SU-DHL-6 (cell line): ENCODE measurements at regions not wholly inside any gene's neighbourhood (a gene's known extent, or its start where the extent isn't known, plus 50 kb on each side); places are given as distances from the start of the nearest gene placed in this dataset.

ENCODE experiments used
- EZH2phosphoT487 ChIP-seq: fragments of 200-600 bp; sonication (generic), shearing (Covaris generic); conservative IDR thresholded peaks from 2 replicates; pipeline ENCODE4 v1.6.1; 2018; ENCODE audit warnings: mild to moderate bottlenecking, antibody characterized with exemption, low read length, moderate library complexity, mixed read lengths
- TF ChIP-seq, protein P1 (sequence below): fragments of 200-600 bp; sonication (generic); IDR thresholded peaks from one replicate; pipeline ENCODE4 v1.5.1; 2017; ENCODE audit warnings: antibody characterized with exemption, mild to moderate bottlenecking, low read length, moderate library complexity; ENCODE audit not compliant: insufficient read depth, poor library complexity, severe bottlenecking

DNA sequence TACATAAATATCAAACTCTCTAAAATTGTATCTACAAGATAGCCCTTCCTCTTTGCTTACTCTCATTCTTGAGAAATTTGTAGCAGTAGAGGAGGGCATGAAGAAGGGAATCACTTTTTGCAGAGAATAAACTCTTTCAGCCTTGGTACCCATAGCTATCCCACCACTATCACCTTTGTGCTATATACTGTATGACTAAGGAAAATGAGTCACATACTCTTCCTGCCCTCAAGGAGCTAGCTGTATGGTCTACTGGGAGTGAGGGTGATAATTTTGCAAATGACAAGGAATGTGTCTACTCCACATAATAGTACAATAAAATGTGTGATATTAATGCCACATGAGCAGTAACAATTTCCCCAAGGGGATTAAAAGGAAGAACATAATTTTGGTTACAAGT lies 184.6 kb upstream of the WSB1 start:
- TF ChIP-seq, protein P1, sequence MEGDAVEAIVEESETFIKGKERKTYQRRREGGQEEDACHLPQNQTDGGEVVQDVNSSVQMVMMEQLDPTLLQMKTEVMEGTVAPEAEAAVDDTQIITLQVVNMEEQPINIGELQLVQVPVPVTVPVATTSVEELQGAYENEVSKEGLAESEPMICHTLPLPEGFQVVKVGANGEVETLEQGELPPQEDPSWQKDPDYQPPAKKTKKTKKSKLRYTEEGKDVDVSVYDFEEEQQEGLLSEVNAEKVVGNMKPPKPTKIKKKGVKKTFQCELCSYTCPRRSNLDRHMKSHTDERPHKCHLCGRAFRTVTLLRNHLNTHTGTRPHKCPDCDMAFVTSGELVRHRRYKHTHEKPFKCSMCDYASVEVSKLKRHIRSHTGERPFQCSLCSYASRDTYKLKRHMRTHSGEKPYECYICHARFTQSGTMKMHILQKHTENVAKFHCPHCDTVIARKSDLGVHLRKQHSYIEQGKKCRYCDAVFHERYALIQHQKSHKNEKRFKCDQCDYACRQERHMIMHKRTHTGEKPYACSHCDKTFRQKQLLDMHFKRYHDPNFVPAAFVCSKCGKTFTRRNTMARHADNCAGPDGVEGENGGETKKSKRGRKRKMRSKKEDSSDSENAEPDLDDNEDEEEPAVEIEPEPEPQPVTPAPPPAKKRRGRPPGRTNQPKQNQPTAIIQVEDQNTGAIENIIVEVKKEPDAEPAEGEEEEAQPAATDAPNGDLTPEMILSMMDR = no peak
- no peak for TF ChIP-seq EZH2phosphoT487
